Panc1 (cell line): ENCODE measurements at regions not wholly inside any gene's neighbourhood (a gene's known extent, or its start where the extent isn't known, plus 50 kb on each side); places are given as distances from the start of the nearest gene placed in this dataset.

ENCODE experiments used
- ATAC-seq: fragments of 200-7000 bp; cut with Tn5 transposase; 2 replicates; pipeline ENCODE4 v1.9.1; 2020; ENCODE audit warnings: mild to moderate bottlenecking, moderate library complexity
- BruUV-seq: library from RNA; stranded (reverse); fragments of 400-500 nt; replicated peaks from 2 replicates; lab custom pipeline; 2021; lab: Mats Ljungman, UMichigan
- CTCF ChIA-PET: fragments of 300-600 bp; sonication (Branson Sonifier 250); formaldehyde crosslinking; loops from one replicate; lab custom pipeline; 2022; ENCODE audit warnings: antibody characterized with exemption; lab: Charles Lee
- POLR2A ChIA-PET: fragments of 300-600 bp; sonication (Branson Sonifier 250); formaldehyde crosslinking; loops from one replicate; lab custom pipeline; 2022; ENCODE audit warnings: antibody characterized with exemption; lab: Charles Lee
- DNase-seq: peaks from one replicate; pipeline ENCODE4 v3.0.0-alpha.2; 2010; ENCODE audit warnings: low read depth, low spot score
- H3K27ac ChIP-seq: 2 replicates; pipeline ENCODE4 v1.5.1; 2011; ENCODE audit warnings: mild to moderate bottlenecking, low read length, inconsistent platforms
- H3K27me3 ChIP-seq: fragments of 200-500 bp; sonication (Bioruptor generic); 2 replicates; pipeline ENCODE4 v1.6.0; 2014; ENCODE audit warnings: low read length, inconsistent platforms; ENCODE audit not compliant: control insufficient read depth, insufficient read depth
- H3K36me3 ChIP-seq: fragments of 200-500 bp; sonication (Bioruptor generic); 2 replicates; pipeline ENCODE4 v1.5.1; 2014; ENCODE audit warnings: inconsistent platforms, mild to moderate bottlenecking, low read length, moderate library complexity; ENCODE audit not compliant: control insufficient read depth, insufficient read depth
- H3K4me1 ChIP-seq: 2 replicates; pipeline ENCODE4 v1.5.1; 2011; ENCODE audit warnings: inconsistent platforms, mild to moderate bottlenecking, low read length, moderate library complexity; ENCODE audit not compliant: control insufficient read depth, insufficient read depth
- H3K4me3 ChIP-seq, 2 experiments: 2 replicates each; pipeline ENCODE4 v1.5.1; 2011 to 2012; ENCODE audit warnings: low read depth in 2 of 2, low read length in 2 of 2, mild to moderate bottlenecking in 2 of 2, inconsistent platforms in 1 of 2, moderate library complexity in 1 of 2
- H3K9me3 ChIP-seq: fragments of 200-500 bp; sonication (Bioruptor generic); 2 replicates; pipeline ENCODE4 v1.5.1; 2014; ENCODE audit warnings: low read depth, mild to moderate bottlenecking, inconsistent platforms, low read length, moderate library complexity; ENCODE audit not compliant: control insufficient read depth, insufficient read depth
- POLR2AphosphoS5 ChIP-seq: IDR thresholded peaks from 2 replicates; pipeline ENCODE4 v1.6.1; 2012; ENCODE audit warnings: mild to moderate bottlenecking, low read depth, low read length, moderate library complexity
- SIN3A ChIP-seq: IDR thresholded peaks from 2 replicates; pipeline ENCODE4 v1.6.1; 2012; ENCODE audit warnings: low read depth, mild to moderate bottlenecking, low read length, moderate library complexity, borderline replicate concordance; ENCODE audit not compliant: insufficient read depth
- TCF7L2 ChIP-seq: IDR thresholded peaks from 2 replicates; pipeline ENCODE4 v1.6.1; 2011; ENCODE audit warnings: mild to moderate bottlenecking, low read depth, low read length, inconsistent platforms
- in situ Hi-C: cut with HindIII; loops from 2 replicates; pipeline ENCODE4 v1.10.0; 2016; ENCODE audit warnings: low sequenced_read_pairs, low pct_unique_long_range_greater_than_20kb
- intact Hi-C: fragments of 100-400 bp; cut with micrococcal nuclease; formaldehyde crosslinking; loops from one replicate; pipeline ENCODE4 v1.10.0; 2022; ENCODE audit not compliant: unreplicated experiment
- TF ChIP-seq, protein P1 (sequence below): fragments of 450-650 bp; IDR thresholded peaks from 2 replicates; pipeline ENCODE4 v1.5.1; 2017; ENCODE audit warnings: mild to moderate bottlenecking
- TF ChIP-seq, protein P2 (sequence below), 2 experiments: IDR thresholded peaks; 2 replicates each; pipeline ENCODE4 v1.6.1; 2011 to 2012; ENCODE audit warnings: low read depth in 2 of 2, control low read depth in 1 of 2, low read length in 1 of 2, mild to moderate bottlenecking in 1 of 2, moderate library complexity in 1 of 2; ENCODE audit not compliant: insufficient read depth in 1 of 2

- no peaks in the 10 kb centered on the region for H3K9me3 ChIP-seq
- in situ Hi-C loops (no loop called here), intact Hi-C loops (no loop called here)
- H3K36me3 ChIP-seq: no peaks in the 10 kb centered on the region
- POLR2A ChIA-PET: no interaction called here
- no peak overlapping the region for H3K27ac ChIP-seq
- DNase-seq (no peak), ATAC-seq (no peak)
- CTCF ChIA-PET: no interaction called here
- H3K27me3 ChIP-seq: no peaks in the 10 kb centered on the region
- H3K4me3 ChIP-seq: no peak overlapping the region
- no peaks in the 10 kb centered on the region for H3K4me1 ChIP-seq
- no peak for TF ChIP-seq POLR2AphosphoS5
- TF ChIP-seq, protein P1, sequence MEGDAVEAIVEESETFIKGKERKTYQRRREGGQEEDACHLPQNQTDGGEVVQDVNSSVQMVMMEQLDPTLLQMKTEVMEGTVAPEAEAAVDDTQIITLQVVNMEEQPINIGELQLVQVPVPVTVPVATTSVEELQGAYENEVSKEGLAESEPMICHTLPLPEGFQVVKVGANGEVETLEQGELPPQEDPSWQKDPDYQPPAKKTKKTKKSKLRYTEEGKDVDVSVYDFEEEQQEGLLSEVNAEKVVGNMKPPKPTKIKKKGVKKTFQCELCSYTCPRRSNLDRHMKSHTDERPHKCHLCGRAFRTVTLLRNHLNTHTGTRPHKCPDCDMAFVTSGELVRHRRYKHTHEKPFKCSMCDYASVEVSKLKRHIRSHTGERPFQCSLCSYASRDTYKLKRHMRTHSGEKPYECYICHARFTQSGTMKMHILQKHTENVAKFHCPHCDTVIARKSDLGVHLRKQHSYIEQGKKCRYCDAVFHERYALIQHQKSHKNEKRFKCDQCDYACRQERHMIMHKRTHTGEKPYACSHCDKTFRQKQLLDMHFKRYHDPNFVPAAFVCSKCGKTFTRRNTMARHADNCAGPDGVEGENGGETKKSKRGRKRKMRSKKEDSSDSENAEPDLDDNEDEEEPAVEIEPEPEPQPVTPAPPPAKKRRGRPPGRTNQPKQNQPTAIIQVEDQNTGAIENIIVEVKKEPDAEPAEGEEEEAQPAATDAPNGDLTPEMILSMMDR: no peak
- TF ChIP-seq TCF7L2: no peak
- TF ChIP-seq, protein P2, sequence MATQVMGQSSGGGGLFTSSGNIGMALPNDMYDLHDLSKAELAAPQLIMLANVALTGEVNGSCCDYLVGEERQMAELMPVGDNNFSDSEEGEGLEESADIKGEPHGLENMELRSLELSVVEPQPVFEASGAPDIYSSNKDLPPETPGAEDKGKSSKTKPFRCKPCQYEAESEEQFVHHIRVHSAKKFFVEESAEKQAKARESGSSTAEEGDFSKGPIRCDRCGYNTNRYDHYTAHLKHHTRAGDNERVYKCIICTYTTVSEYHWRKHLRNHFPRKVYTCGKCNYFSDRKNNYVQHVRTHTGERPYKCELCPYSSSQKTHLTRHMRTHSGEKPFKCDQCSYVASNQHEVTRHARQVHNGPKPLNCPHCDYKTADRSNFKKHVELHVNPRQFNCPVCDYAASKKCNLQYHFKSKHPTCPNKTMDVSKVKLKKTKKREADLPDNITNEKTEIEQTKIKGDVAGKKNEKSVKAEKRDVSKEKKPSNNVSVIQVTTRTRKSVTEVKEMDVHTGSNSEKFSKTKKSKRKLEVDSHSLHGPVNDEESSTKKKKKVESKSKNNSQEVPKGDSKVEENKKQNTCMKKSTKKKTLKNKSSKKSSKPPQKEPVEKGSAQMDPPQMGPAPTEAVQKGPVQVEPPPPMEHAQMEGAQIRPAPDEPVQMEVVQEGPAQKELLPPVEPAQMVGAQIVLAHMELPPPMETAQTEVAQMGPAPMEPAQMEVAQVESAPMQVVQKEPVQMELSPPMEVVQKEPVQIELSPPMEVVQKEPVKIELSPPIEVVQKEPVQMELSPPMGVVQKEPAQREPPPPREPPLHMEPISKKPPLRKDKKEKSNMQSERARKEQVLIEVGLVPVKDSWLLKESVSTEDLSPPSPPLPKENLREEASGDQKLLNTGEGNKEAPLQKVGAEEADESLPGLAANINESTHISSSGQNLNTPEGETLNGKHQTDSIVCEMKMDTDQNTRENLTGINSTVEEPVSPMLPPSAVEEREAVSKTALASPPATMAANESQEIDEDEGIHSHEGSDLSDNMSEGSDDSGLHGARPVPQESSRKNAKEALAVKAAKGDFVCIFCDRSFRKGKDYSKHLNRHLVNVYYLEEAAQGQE (IDR thresholded peaks at IDR 0.05; ENCODE audit: insufficient read depth in 1 of 2, low read depth in 2 of 2, low read length in 1 of 2): no peak
- no peak for TF ChIP-seq SIN3A
- no TSS peak for BruUV-seq
These were observed 1322.0 kb upstream of the CELF4 start for GRCh38 chr18:38887671-38888020.

DNA sequence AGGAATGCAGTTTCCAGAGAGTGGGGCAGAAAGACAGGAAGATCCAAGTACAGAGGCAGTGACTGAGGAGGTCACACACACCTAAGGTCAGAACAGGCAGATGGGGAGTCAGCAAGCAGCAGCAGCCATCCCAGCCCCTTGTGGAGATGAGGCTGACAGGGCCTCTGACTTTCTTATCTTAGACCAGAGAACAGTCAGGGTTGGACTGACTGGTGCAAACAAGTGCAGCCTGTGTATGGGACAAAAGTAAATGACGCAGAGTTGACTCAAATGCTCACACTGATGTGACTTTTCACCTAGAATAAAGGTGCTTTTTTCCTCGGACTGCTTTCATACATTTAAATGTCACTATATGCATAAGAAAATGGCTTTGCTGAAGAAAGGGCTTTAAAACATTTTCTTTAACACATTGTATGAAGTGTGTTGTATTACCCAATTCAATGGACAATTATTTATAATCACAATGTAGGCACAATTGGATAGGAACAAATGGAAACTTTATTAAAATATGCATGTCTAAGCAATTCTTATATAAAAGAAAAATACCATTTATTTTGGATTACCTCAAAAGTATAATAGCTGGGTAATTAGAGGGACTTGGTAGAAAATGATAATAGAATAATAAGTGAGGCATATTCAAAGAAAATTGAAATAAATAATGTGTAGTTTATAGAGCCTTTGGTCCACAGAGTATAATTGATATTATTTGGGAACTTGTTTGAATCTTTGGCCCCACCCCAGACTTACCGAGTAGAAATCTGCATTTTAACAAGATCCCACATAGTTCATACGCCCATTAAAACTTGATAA is 1321.5 kb upstream of the CELF4 start:
- H3K36me3 ChIP-seq: no peaks in the 10 kb centered on the region
- no peaks in the 10 kb centered on the region for H3K27me3 ChIP-seq
- POLR2A ChIA-PET: no interaction called here
- no peaks in the 10 kb centered on the region for H3K9me3 ChIP-seq
- DNase-seq (no peak), ATAC-seq (no peak)
- no peaks in the 10 kb centered on the region for H3K4me1 ChIP-seq
- intact Hi-C loops: no loop called here
- no peak overlapping the region for H3K27ac ChIP-seq
- H3K4me3 ChIP-seq: no peak overlapping the region
- no peak for TF ChIP-seq TCF7L2
- TF ChIP-seq, protein P1: no peak
- in situ Hi-C loops: no loop called here
- CTCF ChIA-PET: no interaction called here
- BruUV-seq: no TSS peak
